Tibial artery (tissue), 4 donors: ENCODE measurements at regions not wholly inside any gene's neighbourhood (a gene's known extent, or its start where the extent isn't known, plus 50 kb on each side); places are given as distances from the start of the nearest gene placed in this dataset.
A peak's percentile ranks its signal among the peaks of the same experiment; 100 is the strongest.

ENCODE experiments used
- DNase-seq, 2 donors: peaks; one replicate each; pipeline ENCODE4 v3.0.0-alpha.2; 2019
- H3K27ac ChIP-seq, 2 donors: fragments of 200-600 bp; sonication (generic) in 1 of 2; 1 replicate in 1 of 2; 2 replicates in 1 of 2; pipeline ENCODE4 v1.5.1; 2018 to 2019; ENCODE audit warnings: mild to moderate bottlenecking in 1 of 2
- H3K27me3 ChIP-seq, 2 donors: fragments of 200-600 bp; sonication (generic) in 1 of 2; one replicate each; pipeline versions ENCODE4 v1.5.1 to v1.6.0; 2016 to 2019
- H3K36me3 ChIP-seq, 3 donors: fragments of 200-600 bp; sonication (generic) in 2 of 3; one replicate each; pipeline ENCODE4 v1.5.1; 2016 to 2019; ENCODE audit warnings: mild to moderate bottlenecking in 2 of 3
- H3K4me1 ChIP-seq, 4 donors: fragments of 200-600 bp; sonication (generic) in 2 of 4; 1 replicate in 3 of 4; 2 replicates in 1 of 4; pipeline ENCODE4 v1.5.1; 2016 to 2019
- H3K4me3 ChIP-seq, 2 donors: fragments of 200-600 bp; sonication (generic) in 1 of 2; 1 replicate in 1 of 2; 2 replicates in 1 of 2; pipeline ENCODE4 v1.5.1; 2018 to 2019; ENCODE audit warnings: mild to moderate bottlenecking in 2 of 2
- H3K9me3 ChIP-seq, 3 donors: fragments of 200-600 bp; sonication (generic) in 1 of 3; one replicate each; pipeline ENCODE4 v1.5.1; 2016 to 2019
- CTCF ChIP-seq, 2 experiments: fragments of 200-600 bp in 1 of 2; fragments of 450-650 bp in 1 of 2; IDR thresholded peaks; one replicate each; pipeline ENCODE4 v1.5.1; 2017 to 2019; ENCODE audit warnings: antibody characterized with exemption in 2 of 2, mild to moderate bottlenecking in 1 of 2, moderate library complexity in 1 of 2
- intact Hi-C: fragments of 100-400 bp; cut with DNase I; formaldehyde crosslinking; loops from one replicate; pipeline ENCODE4 v1.15.0; 2023; ENCODE audit warnings: low total_unique reads

DNA sequence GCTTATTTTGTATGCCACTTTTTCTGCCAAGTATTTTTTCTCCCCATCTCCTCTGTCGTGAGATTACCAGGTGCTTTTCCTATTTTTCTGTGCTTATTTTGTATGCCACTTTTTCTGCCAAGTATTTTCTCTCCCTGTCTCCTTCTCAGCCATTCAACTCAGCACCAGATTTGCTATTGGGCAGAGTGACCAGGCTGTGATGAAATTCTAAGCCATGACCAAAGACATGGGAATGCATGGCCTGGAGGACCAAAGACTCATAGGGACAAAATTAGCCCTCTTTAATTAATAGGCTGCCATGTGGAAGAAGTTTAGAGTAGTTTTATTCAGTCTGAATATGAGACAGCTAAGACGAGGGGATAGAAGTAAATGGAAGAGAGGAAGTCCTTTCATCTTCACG, 257.4 kb downstream of the SQOR start:
- Histone ChIP-seq H3K27me3 (no peaks in the 10 kb centered on the region), H3K4me1 (peaks cover 0 to 30% (median 15%) of the 10 kb centered on the region in 4 donors), H3K4me3 (no peak overlapping the region), H3K9me3 (no peaks in the 10 kb centered on the region), H3K27ac (peak overlapping the region; percentile 43 to 67), H3K36me3 (no peaks in the 10 kb centered on the region)
- TF ChIP-seq CTCF (IDR thresholded peaks at IDR 0.05) = no peak
- peak in 1 of 2 donors; percentile 71 for DNase-seq
- intact Hi-C loops = no loop called here

DNA sequence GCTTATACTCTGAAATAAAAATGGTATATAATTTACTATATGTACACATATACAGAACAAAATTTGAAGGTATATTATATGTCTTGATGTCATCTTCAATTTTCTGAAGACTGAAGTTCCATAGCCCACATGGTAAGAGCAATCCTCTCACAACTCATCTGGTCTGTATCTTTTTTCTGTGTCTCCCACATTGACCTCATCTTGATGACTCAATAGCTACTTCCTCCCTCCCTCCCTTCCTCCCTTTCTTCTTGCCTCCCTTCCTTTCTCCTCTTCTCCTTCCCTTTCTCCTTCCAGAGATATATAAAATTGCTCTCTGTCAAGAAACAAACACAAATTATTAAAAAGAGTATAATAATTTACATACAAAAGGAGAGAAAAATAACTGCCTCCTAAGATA, 268.5 kb downstream of the SQOR start:
- no peak for DNase-seq
- no peaks in the 10 kb centered on the region for H3K9me3 ChIP-seq

GRCh38 chr15:45904019-45904418, 269.2 kb downstream of the SQOR start:
- Histone ChIP-seq H3K9me3 (peaks cover 0 to 7% (median 0%) of the 10 kb centered on the region in 3 donors), H3K36me3 (peaks cover 0 to 2% (median 0%) of the 10 kb centered on the region in 3 donors), H3K27me3 (peaks cover 0 to 5% of the 10 kb centered on the region in 2 donors), H3K4me1 (no peaks in the 10 kb centered on the region), H3K4me3 (no peak overlapping the region), H3K27ac (no peak overlapping the region)
- no peak for DNase-seq
- intact Hi-C loops = no loop called here
- no peak for TF ChIP-seq CTCF (IDR thresholded peaks at IDR 0.05)

More for the DNA sequence above, 268.5 kb downstream of the SQOR start:
- no peak for TF ChIP-seq CTCF (IDR thresholded peaks at IDR 0.05)
- no peak overlapping the region for H3K4me3 ChIP-seq
- no peaks in the 10 kb centered on the region for H3K36me3 ChIP-seq
- peaks cover 0 to 5% of the 10 kb centered on the region in 2 donors for H3K27me3 ChIP-seq
- H3K27ac ChIP-seq = no peak overlapping the region
- no peaks in the 10 kb centered on the region for H3K4me1 ChIP-seq
- intact Hi-C loops = no loop called here

DNA sequence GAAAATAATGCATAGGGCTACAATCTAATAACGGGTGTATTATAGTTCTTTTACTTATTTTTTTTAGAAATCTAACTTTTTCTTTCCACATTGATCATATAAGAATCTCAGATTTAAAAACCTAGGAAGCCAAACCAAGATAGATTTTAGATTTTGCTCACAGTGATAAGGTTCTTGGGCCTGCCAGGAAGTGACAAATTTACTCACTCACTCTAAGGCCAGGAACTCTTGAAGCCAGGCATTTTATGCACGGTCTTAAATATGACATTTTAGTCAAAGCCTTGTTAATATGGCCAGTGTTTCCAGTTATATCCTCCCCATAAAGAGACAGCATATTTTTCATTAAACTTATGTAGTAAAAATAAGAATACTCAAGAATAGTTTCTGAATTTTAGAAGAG, 271.4 kb downstream of the SQOR start:
- intact Hi-C loops = no loop called here
- Histone ChIP-seq H3K36me3 (peaks cover 0 to 4% (median 0%) of the 10 kb centered on the region in 3 donors), H3K27me3 (no peaks in the 10 kb centered on the region), H3K27ac (no peak overlapping the region), H3K4me3 (no peak overlapping the region), H3K9me3 (peaks cover 0 to 10% (median 0%) of the 10 kb centered on the region in 3 donors), H3K4me1 (no peaks in the 10 kb centered on the region)
- TF ChIP-seq CTCF (IDR thresholded peaks at IDR 0.05) = no peak
- no peak for DNase-seq

DNA sequence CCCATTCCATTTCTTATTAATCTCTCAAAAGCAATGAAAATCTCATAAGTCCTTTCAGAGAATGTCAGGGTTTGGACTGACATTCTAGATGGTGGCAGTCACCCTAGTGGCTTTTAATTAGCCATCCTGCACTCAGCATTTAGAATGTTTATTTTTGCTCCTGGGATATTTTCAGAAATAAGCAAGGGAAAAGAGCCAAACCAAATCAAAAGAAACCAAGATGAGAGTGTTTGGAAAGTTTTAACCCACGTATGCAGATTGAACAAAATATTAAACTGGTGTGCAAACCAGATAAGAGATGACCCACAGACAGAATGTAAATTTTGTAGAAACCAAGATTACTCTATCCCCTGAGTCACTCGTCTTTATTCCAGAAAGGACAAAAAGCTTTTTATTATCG, 275.8 kb downstream of the SQOR start:
- Histone ChIP-seq H3K4me1 (no peaks in the 10 kb centered on the region), H3K27ac (no peak overlapping the region), H3K27me3 (no peaks in the 10 kb centered on the region), H3K9me3 (peaks cover 0 to 10% (median 0%) of the 10 kb centered on the region in 3 donors), H3K4me3 (no peak overlapping the region), H3K36me3 (peaks cover 0 to 4% (median 0%) of the 10 kb centered on the region in 3 donors)
- intact Hi-C loops = no loop called here
- DNase-seq = no peak
- no peak for TF ChIP-seq CTCF (IDR thresholded peaks at IDR 0.05)

DNA sequence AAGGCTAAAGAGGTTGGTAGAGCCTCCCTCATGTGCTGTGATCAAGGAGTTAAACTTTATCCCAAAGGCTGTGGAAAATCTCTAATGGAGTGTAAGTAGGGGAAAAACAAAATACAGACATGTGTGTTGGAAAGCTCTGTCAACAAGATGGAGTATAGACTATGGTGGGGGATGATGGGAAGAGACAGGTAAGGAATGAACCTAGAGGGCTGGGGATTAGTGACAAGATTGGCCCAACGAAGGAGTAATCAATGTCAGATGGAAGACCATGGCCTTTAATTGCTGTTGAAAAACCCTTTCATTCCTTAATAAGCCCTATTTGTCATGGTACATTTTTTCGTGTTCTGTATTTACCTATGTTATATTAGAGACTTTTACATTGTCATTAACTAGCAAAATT, 278.6 kb downstream of the SQOR start:
- Histone ChIP-seq H3K4me1 (no peaks in the 10 kb centered on the region), H3K27ac (no peak overlapping the region), H3K27me3 (no peaks in the 10 kb centered on the region), H3K9me3 (peaks cover 0 to 9% (median 0%) of the 10 kb centered on the region in 3 donors), H3K36me3 (peaks cover 0 to 4% (median 0%) of the 10 kb centered on the region in 3 donors), H3K4me3 (no peak overlapping the region)
- no peak for DNase-seq
- intact Hi-C loops = no loop called here
- TF ChIP-seq CTCF (IDR thresholded peaks at IDR 0.05) = no peak
